NOMO-1 (cell line): ENCODE measurements at regions not wholly inside any gene's neighbourhood (a gene's known extent, or its start where the extent isn't known, plus 50 kb on each side); places are given as distances from the start of the nearest gene placed in this dataset.

Experiments
- DNase-seq, 2 experiments: peaks; one replicate each; lab custom pipeline; 2025; ENCODE audit not compliant: unreplicated experiment in 2 of 2; lab: John Stamatoyannopoulos, UW

- DNase-seq, result no peak
Measured at GRCh38 chr10:58995058-58995596, 181.3 kb upstream of the PHYHIPL start.

GRCh38 chr10:58996063-58996462, 180.4 kb upstream of the PHYHIPL start:
- no peak for DNase-seq

- DNase-seq, result no peak
Measured at GRCh38 chr10:58996866-58997265, 179.6 kb upstream of the PHYHIPL start.

GRCh38 chr10:58998924-58999713, 177.3 kb upstream of the PHYHIPL start:
- no peak for DNase-seq

- DNase-seq, result no peak
Measured at GRCh38 chr10:59000162-59000825, 176.1 kb upstream of the PHYHIPL start.

- no peak for DNase-seq
Measured at GRCh38 chr10:59002011-59002410, 174.4 kb upstream of the PHYHIPL start.

- no peak for DNase-seq
Measured at GRCh38 chr10:59003203-59003602, 173.2 kb upstream of the PHYHIPL start.

GRCh38 chr10:59004392-59004791, 172.1 kb upstream of the PHYHIPL start:
- DNase-seq, result no peak

- DNase-seq, result no peak
Measured at GRCh38 chr10:59006511-59007306, 169.7 kb upstream of the PHYHIPL start.

- DNase-seq, result no peak
Measured at GRCh38 chr10:59007307-59008025, 169.0 kb upstream of the PHYHIPL start.

GRCh38 chr10:59008452-59008851, 168.0 kb upstream of the PHYHIPL start:
- DNase-seq, result no peak

GRCh38 chr10:59011972-59012632, 164.3 kb upstream of the PHYHIPL start:
- no peak for DNase-seq

GRCh38 chr10:59012839-59013238, 163.6 kb upstream of the PHYHIPL start:
- no peak for DNase-seq

GRCh38 chr10:59016043-59016442, 160.4 kb upstream of the PHYHIPL start:
- DNase-seq, result no peak

- DNase-seq, result no peak
Measured at GRCh38 chr10:59018977-59019376, 157.5 kb upstream of the PHYHIPL start.

GRCh38 chr10:59019603-59020002, 156.8 kb upstream of the PHYHIPL start:
- no peak for DNase-seq

GRCh38 chr10:59020502-59020901, 155.9 kb upstream of the PHYHIPL start:
- DNase-seq, result no peak

GRCh38 chr10:59025981-59026765, 150.3 kb upstream of the PHYHIPL start:
- DNase-seq, result no peak

GRCh38 chr10:59027975-59028655, 148.3 kb upstream of the PHYHIPL start:
- DNase-seq, result no peak
